Psoas muscle (tissue), 7 donors: ENCODE measurements at regions not wholly inside any gene's neighbourhood (a gene's known extent, or its start where the extent isn't known, plus 50 kb on each side); places are given as distances from the start of the nearest gene placed in this dataset.
"Not testable (repeated sequence)": the region's sequence is repeated elsewhere in the genome, so short reads cannot be mapped to it uniquely, and the experiment has no call there.

Experiments
- ATAC-seq, 4 donors: fragments of 200-7000 bp; cut with Tn5 transposase; one replicate each; pipeline ENCODE4 v1.9.1; 2020; ENCODE audit warnings: moderate library complexity in 3 of 4, mild to moderate bottlenecking in 2 of 4
- DNase-seq, 2 donors: peaks; one replicate each; pipeline ENCODE4 v3.0.0-alpha.2; 2020
- H3K27ac ChIP-seq: fragments of 200-600 bp; one replicate; pipeline ENCODE4 v1.8.0; 2022
- H3K27me3 ChIP-seq, 3 donors: fragments of 200-600 bp in 1 of 3; one replicate each; pipeline versions ENCODE4 v1.6.1 to v1.8.0; 2013 to 2022; ENCODE audit warnings: low read length in 2 of 3, mild to moderate bottlenecking in 2 of 3, moderate library complexity in 1 of 3; ENCODE audit not compliant: insufficient read depth in 3 of 3
- H3K36me3 ChIP-seq, 2 donors: fragments of 200-600 bp in 1 of 2; one replicate each; pipeline versions ENCODE4 v1.6.1 to v1.8.0; 2013 to 2022; ENCODE audit warnings: low read depth in 1 of 2, mild to moderate bottlenecking in 1 of 2, moderate library complexity in 1 of 2; ENCODE audit not compliant: insufficient read depth in 1 of 2
- H3K4me1 ChIP-seq: fragments of 200-600 bp; one replicate; pipeline ENCODE4 v1.8.0; 2022
- H3K4me3 ChIP-seq: fragments of 200-600 bp; one replicate; pipeline ENCODE4 v1.8.0; 2022; ENCODE audit warnings: mild to moderate bottlenecking
- H3K9me3 ChIP-seq: fragments of 200-600 bp; one replicate; pipeline ENCODE4 v1.8.0; 2022
- WGBS, 3 donors: extraction: QIAGEN DNeasy Blood & Tissue Kit; methylation state at CpG; one replicate each; pipeline versions ENCODE4 v1.1.6 to v1.1.7; 2013; 5-methylcytosine and 5-hydroxymethylcytosine counted together
- intact Hi-C, 2 donors: fragments of 100-400 bp; cut with DNase I; formaldehyde crosslinking; loops; one replicate each; pipeline versions ENCODE4 v1.11.0 to v1.14.2; 2022
- TF ChIP-seq, protein P1 (sequence below): fragments of 200-600 bp; IDR thresholded peaks from one replicate; pipeline ENCODE4 v1.8.0; 2022; ENCODE audit warnings: antibody characterized with exemption
- donor health status: healthy with polysubstance abuse.
- donor health status: DM: no; HTN: no; CAD: no; lungs with moderate emphysema.
- donor health status: Bipolar disorder and iron deficiency.
- donor health status: healthy.
- donor health status: DM: yes; HTN: yes; CAD: no.
- donor health status: DM: no; HTN: no; CAD: no.
- donor health status: DM: yes; HTN: yes; CAD: no.

DNA sequence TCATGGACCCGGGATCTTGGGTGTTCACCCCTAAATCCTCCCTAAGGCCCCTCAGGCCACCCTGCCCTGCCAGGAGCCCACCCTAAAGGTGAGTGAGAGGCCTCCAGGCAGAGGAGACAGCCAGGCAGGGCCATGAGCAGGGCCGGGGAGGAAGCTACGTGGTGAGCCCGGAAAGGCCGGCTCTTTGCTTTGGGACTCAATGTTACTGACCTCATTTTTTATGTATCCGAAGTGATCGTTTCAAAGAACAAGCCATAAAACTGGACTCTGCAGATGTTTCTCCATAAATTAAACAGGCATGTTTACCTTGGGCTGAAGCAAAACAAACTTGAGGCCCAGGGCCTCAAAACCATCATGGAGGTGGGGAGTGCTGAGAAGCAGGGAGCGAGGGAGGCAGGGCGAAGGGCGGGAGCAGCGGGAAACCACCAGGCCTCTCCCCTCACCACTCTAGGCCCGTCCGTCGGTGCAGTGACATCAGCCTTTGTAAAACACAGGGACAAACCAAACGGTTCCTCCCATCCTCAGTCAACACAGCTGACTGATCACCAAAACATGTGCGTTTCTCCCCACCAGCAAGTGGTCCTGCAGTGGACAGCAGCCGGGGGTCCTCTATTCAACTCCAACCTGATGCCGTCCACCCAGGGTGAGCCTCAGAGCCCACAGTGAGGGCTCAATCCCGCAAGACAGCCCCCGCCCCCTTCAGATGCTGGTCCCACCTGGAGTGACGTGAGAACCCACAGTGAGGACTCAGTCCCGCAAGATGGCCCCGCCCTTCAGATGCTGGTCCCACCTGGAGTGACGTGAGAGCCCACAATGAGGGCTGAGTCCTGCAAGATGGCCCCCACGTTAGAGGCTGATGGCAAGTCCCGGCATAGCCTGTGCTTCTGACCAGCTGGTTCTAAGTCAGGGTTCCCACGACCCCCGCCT, 102.9 kb upstream of the LRPAP1 start:
- H3K4me3 ChIP-seq: no peak overlapping the region
- TF ChIP-seq, protein P1, sequence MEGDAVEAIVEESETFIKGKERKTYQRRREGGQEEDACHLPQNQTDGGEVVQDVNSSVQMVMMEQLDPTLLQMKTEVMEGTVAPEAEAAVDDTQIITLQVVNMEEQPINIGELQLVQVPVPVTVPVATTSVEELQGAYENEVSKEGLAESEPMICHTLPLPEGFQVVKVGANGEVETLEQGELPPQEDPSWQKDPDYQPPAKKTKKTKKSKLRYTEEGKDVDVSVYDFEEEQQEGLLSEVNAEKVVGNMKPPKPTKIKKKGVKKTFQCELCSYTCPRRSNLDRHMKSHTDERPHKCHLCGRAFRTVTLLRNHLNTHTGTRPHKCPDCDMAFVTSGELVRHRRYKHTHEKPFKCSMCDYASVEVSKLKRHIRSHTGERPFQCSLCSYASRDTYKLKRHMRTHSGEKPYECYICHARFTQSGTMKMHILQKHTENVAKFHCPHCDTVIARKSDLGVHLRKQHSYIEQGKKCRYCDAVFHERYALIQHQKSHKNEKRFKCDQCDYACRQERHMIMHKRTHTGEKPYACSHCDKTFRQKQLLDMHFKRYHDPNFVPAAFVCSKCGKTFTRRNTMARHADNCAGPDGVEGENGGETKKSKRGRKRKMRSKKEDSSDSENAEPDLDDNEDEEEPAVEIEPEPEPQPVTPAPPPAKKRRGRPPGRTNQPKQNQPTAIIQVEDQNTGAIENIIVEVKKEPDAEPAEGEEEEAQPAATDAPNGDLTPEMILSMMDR: no peak
- 75 to 82% (median 81%) methylated on average over 28 of the region's 28 CpGs for WGBS, 3 donors
- H3K27me3 ChIP-seq: peaks cover 0 to 19% (median 4%) of the 10 kb centered on the region in 3 donors
- H3K36me3 ChIP-seq: no peaks in the 10 kb centered on the region
- DNase-seq (peak in 1 of 2 donors; percentile 41), ATAC-seq (no peak)
- H3K9me3 ChIP-seq: no peaks in the 10 kb centered on the region
- no peak overlapping the region for H3K27ac ChIP-seq
- H3K4me1 ChIP-seq: no peaks in the 10 kb centered on the region
- intact Hi-C loops: no loop called here

DNA sequence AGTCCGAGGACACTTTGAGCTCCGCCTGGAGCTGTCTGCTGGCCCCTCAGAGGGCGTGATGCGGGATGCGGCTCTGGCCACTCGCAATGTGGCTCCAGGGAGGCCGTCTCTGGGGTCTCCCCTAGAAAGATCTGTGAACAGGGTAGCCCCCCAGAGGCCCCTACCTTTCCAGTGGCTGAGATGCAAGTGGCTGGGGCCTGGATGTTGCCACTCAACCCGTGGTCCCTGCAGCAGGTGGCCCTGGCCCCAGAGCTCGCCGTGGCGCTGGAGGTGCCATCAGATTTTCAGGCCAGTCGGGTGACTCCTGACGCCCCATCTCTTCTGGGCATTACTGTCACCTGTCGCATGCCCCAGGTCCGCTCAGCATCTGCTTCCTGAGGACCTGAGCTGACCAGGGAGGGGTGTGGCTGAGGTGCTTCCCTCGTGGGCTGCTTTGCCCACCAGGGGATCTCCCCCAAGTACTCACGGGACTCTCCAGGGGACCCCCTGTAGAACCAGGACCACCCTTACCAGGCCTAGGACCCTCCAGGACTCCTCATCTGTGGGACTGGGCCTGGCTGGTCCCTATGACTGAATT, 102.1 kb upstream of the LRPAP1 start:
- Histone ChIP-seq H3K27me3 (peaks cover 0 to 26% (median 4%) of the 10 kb centered on the region in 3 donors), H3K27ac (no peak overlapping the region), H3K9me3 (no peaks in the 10 kb centered on the region), H3K4me1 (no peaks in the 10 kb centered on the region), H3K36me3 (no peaks in the 10 kb centered on the region), H3K4me3 (no peak overlapping the region)
- ATAC-seq (no peak), DNase-seq (no peak)
- intact Hi-C loops: no loop called here
- TF ChIP-seq, protein P1: no peak
- WGBS, 3 donors: 85 to 95% (median 92%) methylated on average over 17 of the region's 17 CpGs

DNA sequence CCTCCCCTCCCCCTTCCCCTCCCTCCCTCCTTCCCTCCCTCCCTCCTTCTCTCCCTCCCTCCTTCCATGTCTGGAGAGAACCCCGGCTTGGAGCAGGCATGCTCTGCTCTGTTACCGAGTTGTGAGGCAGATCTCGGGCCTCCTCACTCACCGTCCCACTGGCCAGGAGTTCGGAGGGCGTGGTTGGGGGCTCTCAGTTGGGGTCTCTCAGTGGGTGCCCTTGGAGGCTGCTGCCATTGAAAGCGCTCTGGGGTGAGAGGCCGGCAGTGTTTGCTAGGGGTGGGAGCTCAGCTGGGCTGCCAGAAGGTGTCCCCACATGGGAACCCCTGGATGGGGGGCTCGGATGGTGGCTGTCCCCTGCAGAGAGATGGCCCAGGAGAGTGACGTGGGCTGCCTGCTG, 101.1 kb upstream of the LRPAP1 start:
- intact Hi-C loops, H3K4me3 ChIP-seq, ATAC-seq, H3K9me3 ChIP-seq, H3K27ac ChIP-seq, H3K4me1 ChIP-seq, H3K36me3 ChIP-seq, DNase-seq: not testable (repeated sequence)
- H3K27me3 ChIP-seq: peaks cover 0 to 37% (median 11%) of the 10 kb centered on the region in 3 donors
- WGBS, 3 donors: 89 to 94% (median 91%) methylated on average over 7 to 10 of the region's 10 CpGs

DNA sequence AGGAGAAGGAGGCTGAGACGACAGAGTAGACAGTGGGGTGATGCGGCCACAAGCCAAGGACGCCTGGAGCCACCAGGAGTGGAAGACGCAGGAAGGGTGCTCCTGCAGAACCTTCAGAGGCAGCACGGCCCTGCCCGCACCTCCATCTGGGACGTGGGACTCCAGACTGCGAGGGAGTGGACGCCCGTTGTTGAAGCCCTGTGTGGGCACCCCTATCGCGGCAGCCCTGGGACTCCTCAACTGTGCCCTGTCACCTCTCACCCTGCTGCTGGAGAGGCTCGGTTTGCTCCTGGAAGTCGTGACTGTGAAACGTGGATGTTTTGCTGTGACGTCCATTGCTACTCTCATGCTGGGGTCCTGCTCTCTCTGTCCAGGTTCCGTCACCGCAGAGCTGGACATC, 100.6 kb upstream of the LRPAP1 start:
- H3K4me3 ChIP-seq, intact Hi-C loops, H3K36me3 ChIP-seq, DNase-seq, H3K4me1 ChIP-seq, H3K9me3 ChIP-seq, H3K27ac ChIP-seq, ATAC-seq: not testable (repeated sequence)
- H3K27me3 ChIP-seq: peaks cover 0 to 40% (median 11%) of the 10 kb centered on the region in 3 donors
- 93 to 96% (median 95%) methylated on average over 12 to 17 of the region's 18 CpGs for WGBS, 3 donors

DNA sequence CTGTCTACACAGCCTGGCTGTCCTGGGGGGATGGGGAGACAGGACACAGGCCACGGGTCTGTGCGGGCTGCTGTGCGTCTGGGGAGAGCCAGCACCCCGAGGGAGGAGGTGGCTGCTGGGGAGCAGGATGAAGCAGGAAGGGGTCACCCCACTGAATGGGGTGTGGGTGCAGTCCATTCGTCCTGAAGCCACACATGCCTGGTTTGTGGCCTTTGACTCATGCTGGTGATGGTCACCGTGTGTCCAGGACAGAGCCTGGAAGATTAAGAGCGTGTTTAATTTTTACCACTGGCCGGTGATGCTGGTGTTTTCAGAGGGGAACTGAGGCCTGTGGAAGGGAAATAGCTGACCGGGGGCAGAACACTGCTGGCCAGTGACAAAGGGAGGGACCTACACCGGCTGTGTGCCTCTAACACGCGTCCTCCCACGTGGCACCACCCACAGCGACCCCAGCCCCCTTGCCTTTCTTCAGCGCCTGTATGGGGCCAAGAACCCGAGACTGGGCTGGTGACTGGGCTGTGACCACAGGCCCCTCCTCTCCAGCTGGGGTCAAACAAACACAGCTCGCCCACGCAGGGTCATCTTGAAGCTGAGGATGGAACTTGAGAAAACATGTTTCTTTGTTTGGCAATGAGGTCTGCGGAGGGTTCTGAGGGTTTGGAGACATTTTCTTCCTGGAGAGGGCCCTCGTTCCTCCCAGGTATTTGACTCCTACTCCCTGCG, 99.5 kb upstream of the LRPAP1 start:
- H3K27me3 ChIP-seq: peaks cover 0 to 31% (median 11%) of the 10 kb centered on the region in 3 donors

More for the DNA sequence above, 99.5 kb upstream of the LRPAP1 start:
- H3K36me3 ChIP-seq, ATAC-seq, intact Hi-C loops, H3K4me3 ChIP-seq, H3K4me1 ChIP-seq, H3K27ac ChIP-seq, H3K9me3 ChIP-seq: not testable (repeated sequence)
- peak in 1 of 2 donors; percentile 16 for DNase-seq
- 75 to 78% (median 76%) methylated on average over 21 of the region's 21 CpGs for WGBS, 3 donors
